IMR-90 (cell line): ENCODE measurements at regions not wholly inside any gene's neighbourhood (a gene's known extent, or its start where the extent isn't known, plus 50 kb on each side); places are given as distances from the start of the nearest gene placed in this dataset.
"Not testable (repeated sequence)": the region's sequence is repeated elsewhere in the genome, so short reads cannot be mapped to it uniquely, and the experiment has no call there.

Experiments
- ATAC-seq: fragments of 200-7000 bp; cut with Tn5 transposase; 2 replicates; pipeline ENCODE4 v1.9.1; 2020; ENCODE audit warnings: low read depth, mild to moderate bottlenecking, moderate library complexity
- BruUV-seq: library from RNA; stranded (reverse); fragments of 400-500 nt; replicated peaks from 2 replicates; lab custom pipeline; 2021; lab: Mats Ljungman, UMichigan
- CTCF ChIA-PET: fragments of 300-600 bp; formaldehyde crosslinking; extraction: SDS; loops from one replicate; lab custom pipeline; 2021; ENCODE audit warnings: antibody characterized with exemption; lab: Yijun Ruan, JAX
- POLR2A ChIA-PET: fragments of 300-600 bp; sonication (Branson Sonifier 250); formaldehyde crosslinking; loops from one replicate; lab custom pipeline; 2022; ENCODE audit warnings: antibody characterized with exemption; ENCODE audit not compliant: unreplicated experiment; lab: Charles Lee
- DNase-seq: peaks from one replicate; pipeline ENCODE4 v3.0.0; 2013
- H2AFZ ChIP-seq: replicated peaks from 2 replicates; pipeline ENCODE3; 2013; ENCODE audit warnings: low read length, mild to moderate bottlenecking; ENCODE audit not compliant: poor library complexity
- H2AK5ac ChIP-seq: 2 replicates; pipeline ENCODE4 v1.6.1; 2013; ENCODE audit warnings: low read depth, low read length, inconsistent platforms
- H2AK9ac ChIP-seq: replicated peaks from 2 replicates; pipeline ENCODE3; 2013; ENCODE audit warnings: mild to moderate bottlenecking, low read depth, low read length, moderate library complexity; ENCODE audit not compliant: poor library complexity
- H2BK120ac ChIP-seq: 2 replicates; pipeline ENCODE4 v1.6.1; 2013; ENCODE audit warnings: low read depth, low read length, inconsistent platforms
- H2BK15ac ChIP-seq: 3 replicates; pipeline ENCODE4 v1.6.1; 2013; ENCODE audit warnings: low read depth, low read length, inconsistent platforms
- H2BK20ac ChIP-seq: 2 replicates; pipeline ENCODE4 v1.6.1; 2013; ENCODE audit warnings: low read depth, mild to moderate bottlenecking, inconsistent platforms, low read length, moderate library complexity
- H2BK5ac ChIP-seq: 2 replicates; pipeline ENCODE4 v1.6.1; 2013; ENCODE audit warnings: mild to moderate bottlenecking, low read depth, low read length, inconsistent platforms; ENCODE audit not compliant: poor library complexity, severe bottlenecking
- H3K14ac ChIP-seq: replicated peaks from 2 replicates; pipeline ENCODE4 v1.6.1; 2013; ENCODE audit warnings: low read depth, low read length, inconsistent platforms
- H3K18ac ChIP-seq: 2 replicates; pipeline ENCODE4 v1.6.1; 2013; ENCODE audit warnings: low read depth, low read length, control low read depth
- H3K23ac ChIP-seq: 2 replicates; pipeline ENCODE4 v1.6.1; 2013; ENCODE audit warnings: low read depth, low read length, inconsistent platforms
- H3K27ac ChIP-seq: 2 replicates; pipeline ENCODE4 v1.5.1; 2013; ENCODE audit warnings: mild to moderate bottlenecking, control low read depth, low read length; ENCODE audit not compliant: insufficient read depth
- H3K27me3 ChIP-seq: 2 replicates; pipeline ENCODE4 v1.6.1; 2013; ENCODE audit warnings: low read length; ENCODE audit not compliant: control insufficient read depth, insufficient read depth
- H3K36me3 ChIP-seq: 2 replicates; pipeline ENCODE4 v1.6.1; 2013; ENCODE audit warnings: low read length, mixed read lengths; ENCODE audit not compliant: control insufficient read depth, insufficient read depth
- H3K4ac ChIP-seq: 2 replicates; pipeline ENCODE4 v1.6.1; 2013; ENCODE audit warnings: low read depth, low read length, inconsistent platforms
- H3K4me1 ChIP-seq: 2 replicates; pipeline ENCODE4 v1.6.1; 2013; ENCODE audit warnings: low read length, mixed read lengths; ENCODE audit not compliant: control insufficient read depth, insufficient read depth
- H3K4me2 ChIP-seq: 2 replicates; pipeline ENCODE4 v1.6.1; 2013; ENCODE audit warnings: low read depth, mild to moderate bottlenecking, control low read depth, low read length, moderate library complexity
- H3K4me3 ChIP-seq: 2 replicates; pipeline ENCODE4 v1.5.1; 2013; ENCODE audit warnings: low read depth, mild to moderate bottlenecking, control low read depth, low read length, moderate library complexity; ENCODE audit not compliant: insufficient read depth
- H3K56ac ChIP-seq: 2 replicates; pipeline ENCODE4 v1.6.1; 2013; ENCODE audit warnings: low read length, inconsistent platforms; ENCODE audit not compliant: insufficient read depth; ENCODE audit errors: extremely low read depth
- H3K79me1 ChIP-seq, 2 experiments: 2 replicates each; pipeline ENCODE4 v1.6.1; 2013; ENCODE audit warnings: low read length in 2 of 2, inconsistent platforms in 1 of 2, low read depth in 1 of 2
- H3K9ac ChIP-seq: 2 replicates; pipeline ENCODE4 v1.6.1; 2013; ENCODE audit warnings: low read depth, low read length, control low read depth
- H3K9me1 ChIP-seq: 2 replicates; pipeline ENCODE4 v1.6.1; 2013; ENCODE audit warnings: low read length, inconsistent platforms; ENCODE audit not compliant: insufficient read depth
- H3K9me3 ChIP-seq: 2 replicates; pipeline ENCODE4 v1.6.1; 2013; ENCODE audit warnings: low read length; ENCODE audit not compliant: control insufficient read depth, insufficient read depth
- H4K20me1 ChIP-seq: 2 replicates; pipeline ENCODE4 v1.6.1; 2013; ENCODE audit warnings: low read length, inconsistent platforms; ENCODE audit not compliant: insufficient read depth
- H4K5ac ChIP-seq: 2 replicates; pipeline ENCODE4 v1.6.1; 2013; ENCODE audit warnings: mild to moderate bottlenecking, low read depth, low read length, control low read depth
- H4K8ac ChIP-seq, 2 experiments: 2 replicates each; pipeline ENCODE4 v1.6.1; 2013; ENCODE audit warnings: low read depth in 2 of 2, low read length in 2 of 2, control low read depth in 1 of 2, inconsistent platforms in 1 of 2
- H4K91ac ChIP-seq: 2 replicates; pipeline ENCODE4 v1.6.1; 2013; ENCODE audit warnings: low read depth, low read length, inconsistent platforms; ENCODE audit not compliant: insufficient read depth
- CHD1 ChIP-seq: IDR thresholded peaks from 2 replicates; pipeline ENCODE4 v1.6.1; 2012; ENCODE audit warnings: low read depth, low read length, improper control_type of control experiment
- FOS ChIP-seq: fragments of 150-350 bp; IDR thresholded peaks from 2 replicates; pipeline ENCODE4 v1.6.1; 2016; ENCODE audit warnings: low read depth, low read length
- MXI1 ChIP-seq: IDR thresholded peaks from 2 replicates; pipeline ENCODE4 v1.6.1; 2012; ENCODE audit warnings: low read depth, mild to moderate bottlenecking, low read length, moderate library complexity, borderline replicate concordance
- RAD21 ChIP-seq: IDR thresholded peaks from 2 replicates; pipeline ENCODE4 v1.6.1; 2012; ENCODE audit warnings: low read length, improper control_type of control experiment
- RFX5 ChIP-seq: IDR thresholded peaks from 2 replicates; pipeline ENCODE4 v1.8.0; 2012; ENCODE audit warnings: low read depth, mild to moderate bottlenecking, low read length, moderate library complexity
- SMC3 ChIP-seq: fragments of 150-350 bp; IDR thresholded peaks from 2 replicates; pipeline ENCODE4 v1.6.1; 2016; ENCODE audit warnings: low read depth, mild to moderate bottlenecking, antibody characterized with exemption, low read length, moderate library complexity
- WGBS, 2 experiments: methylation state at CpG; one replicate each; pipeline versions ENCODE4 v1.1.5 to v1.1.7; 2013; ENCODE audit warnings: missing lambda C conversion rate in 2 of 2; ENCODE audit not compliant: insufficient read length in 1 of 2; ENCODE audit errors: extremely low coverage in 2 of 2; 5-methylcytosine and 5-hydroxymethylcytosine counted together
- dilution Hi-C: fragments of 300-500 bp; cut with HindIII; formaldehyde crosslinking; loops from one replicate; pipeline ENCODE4 v1.14.3; 2018; ENCODE audit warnings: low sequenced_read_pairs; ENCODE audit not compliant: unreplicated experiment
- in situ Hi-C: fragments of 300-500 bp; cut with MboI; formaldehyde crosslinking; loops from 3 replicates; pipeline ENCODE4 v1.14.3; 2019; ENCODE audit warnings: low sequenced_read_pairs, inconsistent platforms, mixed read lengths
- intact Hi-C: fragments of 100-400 bp; cut with micrococcal nuclease; formaldehyde crosslinking; loops from 2 replicates; pipeline ENCODE4 v1.10.0; 2022
- TF ChIP-seq, protein P1 (sequence below): fragments of 150-350 bp; IDR thresholded peaks from 2 replicates; pipeline ENCODE4 v1.6.1; 2016; ENCODE audit warnings: low read depth, mild to moderate bottlenecking, low read length, moderate library complexity, borderline replicate concordance

DNA sequence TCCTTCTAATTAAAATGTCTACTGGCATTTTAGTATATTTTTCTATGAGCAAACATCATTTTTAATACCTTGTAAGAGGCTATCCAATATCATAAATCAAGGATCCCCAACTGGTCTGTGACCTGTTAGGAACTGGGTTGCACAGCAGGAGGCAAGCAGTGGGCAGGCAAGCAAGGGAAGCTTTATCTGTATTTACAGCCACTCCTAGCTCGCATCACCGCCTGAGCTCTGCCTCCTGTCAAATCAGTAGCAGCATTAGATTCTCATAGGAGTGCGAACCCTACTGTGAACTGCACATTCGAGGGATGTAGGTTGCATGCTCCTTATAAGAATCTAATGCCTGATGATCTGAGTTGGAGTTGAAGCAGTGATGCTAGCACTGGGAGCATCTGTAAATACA, 70.2 kb upstream of the CREB3L1 start:
- H2AFZ ChIP-seq: no peak overlapping the region
- no peak overlapping the region for H3K9ac ChIP-seq

DNA sequence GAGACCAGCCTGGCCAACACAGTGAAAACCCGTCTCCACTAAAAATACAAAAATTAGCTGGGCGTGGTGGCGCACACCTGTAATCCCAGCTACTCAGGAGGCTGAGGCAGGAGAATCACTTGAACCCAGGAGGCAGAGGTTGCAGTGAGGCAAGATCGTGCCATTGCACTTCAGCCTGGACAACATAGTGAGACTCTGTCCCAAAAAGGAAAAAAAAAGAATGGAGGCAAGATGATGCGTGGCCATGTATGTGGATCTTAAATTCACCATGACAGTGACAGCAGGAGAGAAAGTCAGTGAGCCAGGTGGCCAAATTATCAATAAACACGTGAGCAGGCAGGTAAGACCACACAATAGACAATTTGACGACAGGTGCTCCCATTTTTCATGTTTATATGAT, 73.0 kb upstream of the CREB3L1 start:
- H2BK5ac ChIP-seq, H3K79me1 ChIP-seq, H3K56ac ChIP-seq, H3K4me3 ChIP-seq, H4K5ac ChIP-seq, H3K27ac ChIP-seq, H3K4me1 ChIP-seq, H3K14ac ChIP-seq, H3K36me3 ChIP-seq, BruUV-seq, H2AK5ac ChIP-seq, H4K20me1 ChIP-seq, intact Hi-C loops, H4K8ac ChIP-seq, H3K9me3 ChIP-seq, H3K23ac ChIP-seq, in situ Hi-C loops, H2BK20ac ChIP-seq, dilution Hi-C loops, DNase-seq, H3K4me2 ChIP-seq, H4K91ac ChIP-seq, H3K9ac ChIP-seq, H3K9me1 ChIP-seq, H2BK120ac ChIP-seq, H3K4ac ChIP-seq, H3K18ac ChIP-seq, H2AK9ac ChIP-seq, ATAC-seq, H2AFZ ChIP-seq, CTCF ChIA-PET, H2BK15ac ChIP-seq, POLR2A ChIA-PET: not testable (repeated sequence)
- 63% methylated on average over 2 of the region's 7 CpGs; no CpG with 5 or more reads in 1 of the 2 experiments for WGBS, 2 experiments
- peaks cover 28% of the 10 kb centered on the region for H3K27me3 ChIP-seq

More for the DNA sequence above, 70.2 kb upstream of the CREB3L1 start:
- POLR2A ChIA-PET: no interaction called here
- BruUV-seq: no TSS peak
- dilution Hi-C loops: no loop called here
- TF ChIP-seq CHD1 (no peak), RFX5 (no peak), FOS (no peak), SMC3 (no peak), RAD21 (no peak), MXI1 (no peak)
- TF ChIP-seq, protein P1, sequence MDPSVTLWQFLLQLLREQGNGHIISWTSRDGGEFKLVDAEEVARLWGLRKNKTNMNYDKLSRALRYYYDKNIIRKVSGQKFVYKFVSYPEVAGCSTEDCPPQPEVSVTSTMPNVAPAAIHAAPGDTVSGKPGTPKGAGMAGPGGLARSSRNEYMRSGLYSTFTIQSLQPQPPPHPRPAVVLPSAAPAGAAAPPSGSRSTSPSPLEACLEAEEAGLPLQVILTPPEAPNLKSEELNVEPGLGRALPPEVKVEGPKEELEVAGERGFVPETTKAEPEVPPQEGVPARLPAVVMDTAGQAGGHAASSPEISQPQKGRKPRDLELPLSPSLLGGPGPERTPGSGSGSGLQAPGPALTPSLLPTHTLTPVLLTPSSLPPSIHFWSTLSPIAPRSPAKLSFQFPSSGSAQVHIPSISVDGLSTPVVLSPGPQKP: no peak
- intact Hi-C loops: no loop called here
- Histone ChIP-seq H3K27ac (no peak overlapping the region), H3K9me1 (no peaks in the 10 kb centered on the region), H2BK20ac (no peak overlapping the region), H2AK9ac (no peak overlapping the region), H3K4ac (no peak overlapping the region), H3K4me1 (no peaks in the 10 kb centered on the region), H3K23ac (no peak overlapping the region), H3K36me3 (no peaks in the 10 kb centered on the region), H4K91ac (no peak overlapping the region), H3K18ac (no peak overlapping the region), H4K8ac (no peak overlapping the region), H3K4me2 (no peak overlapping the region), H3K9me3 (no peaks in the 10 kb centered on the region; the same call in 1 of the 2 replicates), H2AK5ac (no peak overlapping the region), H2BK120ac (no peak overlapping the region), H3K27me3 (peaks cover 20% of the 10 kb centered on the region), H2BK5ac (no peak overlapping the region), H2BK15ac (no peak overlapping the region), H4K5ac (no peak overlapping the region), H4K20me1 (no peaks in the 10 kb centered on the region), H3K79me1 (no peaks in the 10 kb centered on the region), H3K14ac (no peak overlapping the region), H3K4me3 (no peak overlapping the region), H3K56ac (no peak overlapping the region)
- no peak for ATAC-seq
- no peak for DNase-seq
- CTCF ChIA-PET: no interaction called here
- in situ Hi-C loops: no loop called here
- WGBS, 2 experiments: no CpG with 5 or more reads among the region's 4 CpGs
